ENCODE measurements at regions not wholly inside any gene's neighbourhood (a gene's known extent, or its start where the extent isn't known, plus 50 kb on each side); places are given as distances from the start of the nearest gene placed in this dataset.

- Mint-ChIP-seq H3K9me3 (no peaks in the 10 kb centered on the region), H3K4me3 (no peak overlapping the region), H3K4me1 (no peaks in the 10 kb centered on the region), H3K27ac (no peak overlapping the region), H3K36me3 (no peaks in the 10 kb centered on the region), H3K27me3 (no peaks in the 10 kb centered on the region)
- no peak for DNase-seq
- CTCF ChIA-PET, result no interaction called here
Observed at GRCh38 chr2:150383587-150383986, 103.9 kb downstream of the RND3 start.

GRCh38 chr2:150379166-150379565, 108.3 kb downstream of the RND3 start:
- Mint-ChIP-seq H3K4me1 (no peaks in the 10 kb centered on the region), H3K27ac (no peak overlapping the region), H3K36me3 (no peaks in the 10 kb centered on the region), H3K27me3 (no peaks in the 10 kb centered on the region), H3K4me3 (no peak overlapping the region), H3K9me3 (no peaks in the 10 kb centered on the region)
- CTCF ChIA-PET, result no interaction called here
- DNase-seq, result no peak

- CTCF ChIA-PET, result no interaction called here
- Mint-ChIP-seq H3K27ac (no peak overlapping the region), H3K9me3 (no peaks in the 10 kb centered on the region), H3K4me1 (no peaks in the 10 kb centered on the region), H3K4me3 (no peak overlapping the region), H3K27me3 (no peaks in the 10 kb centered on the region), H3K36me3 (no peaks in the 10 kb centered on the region)
- DNase-seq, result no peak
Observed at GRCh38 chr2:150378686-150379085, 108.8 kb downstream of the RND3 start.

GRCh38 chr2:150376553-150377335, 110.7 kb downstream of the RND3 start:
- CTCF ChIA-PET, result no interaction called here
- Mint-ChIP-seq H3K27ac (no peak overlapping the region), H3K4me3 (no peak overlapping the region), H3K4me1 (no peaks in the 10 kb centered on the region), H3K9me3 (no peaks in the 10 kb centered on the region), H3K36me3 (no peaks in the 10 kb centered on the region), H3K27me3 (no peaks in the 10 kb centered on the region)
- no peak for DNase-seq

- Mint-ChIP-seq H3K9me3 (no peaks in the 10 kb centered on the region), H3K4me3 (no peak overlapping the region), H3K27me3 (no peaks in the 10 kb centered on the region), H3K36me3 (no peaks in the 10 kb centered on the region), H3K27ac (no peak overlapping the region), H3K4me1 (no peaks in the 10 kb centered on the region)
- no peak for DNase-seq
- CTCF ChIA-PET, result no interaction called here
Observed at GRCh38 chr2:150375333-150375732, 112.1 kb downstream of the RND3 start.

- H3K36me3 Mint-ChIP-seq, result no peaks in the 10 kb centered on the region
- H3K9me3 Mint-ChIP-seq, result no peaks in the 10 kb centered on the region
- CTCF ChIA-PET, result no interaction called here
- no peak for DNase-seq
- no peak overlapping the region for H3K4me3 Mint-ChIP-seq
- H3K4me1 Mint-ChIP-seq, result no peaks in the 10 kb centered on the region
- H3K27ac Mint-ChIP-seq, result no peak overlapping the region
- no peaks in the 10 kb centered on the region for H3K27me3 Mint-ChIP-seq
Observed at GRCh38 chr2:150374492-150374891, 113.0 kb downstream of the RND3 start.

- CTCF ChIA-PET, result no interaction called here
- Mint-ChIP-seq H3K4me3 (no peak overlapping the region), H3K4me1 (no peaks in the 10 kb centered on the region), H3K9me3 (no peaks in the 10 kb centered on the region), H3K27ac (no peak overlapping the region), H3K27me3 (no peaks in the 10 kb centered on the region), H3K36me3 (no peaks in the 10 kb centered on the region)
- no peak for DNase-seq
Observed at GRCh38 chr2:150373374-150373773, 114.1 kb downstream of the RND3 start.

GRCh38 chr2:150371044-150371818, 116.2 kb downstream of the RND3 start:
- Mint-ChIP-seq H3K9me3 (no peaks in the 10 kb centered on the region), H3K36me3 (no peaks in the 10 kb centered on the region), H3K27ac (no peak overlapping the region), H3K4me1 (no peaks in the 10 kb centered on the region), H3K27me3 (no peaks in the 10 kb centered on the region), H3K4me3 (no peak overlapping the region)
- no peak for DNase-seq
- CTCF ChIA-PET, result no interaction called here

GRCh38 chr2:150370561-150370960, 116.9 kb downstream of the RND3 start:
- DNase-seq, result no peak
- CTCF ChIA-PET, result no interaction called here
- Mint-ChIP-seq H3K4me1 (no peaks in the 10 kb centered on the region), H3K27ac (no peak overlapping the region), H3K9me3 (no peaks in the 10 kb centered on the region), H3K27me3 (no peaks in the 10 kb centered on the region), H3K4me3 (no peak overlapping the region), H3K36me3 (no peaks in the 10 kb centered on the region)

- Mint-ChIP-seq H3K4me3 (no peak overlapping the region), H3K36me3 (no peaks in the 10 kb centered on the region), H3K4me1 (no peaks in the 10 kb centered on the region), H3K9me3 (no peaks in the 10 kb centered on the region), H3K27ac (no peak overlapping the region), H3K27me3 (no peaks in the 10 kb centered on the region)
- CTCF ChIA-PET, result no interaction called here
- DNase-seq, result no peak
Observed at GRCh38 chr2:150369862-150370261, 117.6 kb downstream of the RND3 start.

GRCh38 chr2:150358468-150358807, 129.0 kb downstream of the RND3 start:
- no peaks in the 10 kb centered on the region for H3K4me1 Mint-ChIP-seq
- CTCF ChIA-PET, result no interaction called here
- peaks cover 8% of the 10 kb centered on the region for H3K9me3 Mint-ChIP-seq
- no peaks in the 10 kb centered on the region for H3K27me3 Mint-ChIP-seq
- H3K4me3 Mint-ChIP-seq, result no peak overlapping the region
- no peak for DNase-seq
- no peak overlapping the region for H3K27ac Mint-ChIP-seq
- no peaks in the 10 kb centered on the region for H3K36me3 Mint-ChIP-seq

- DNase-seq, result no peak
- no peak overlapping the region for H3K27ac Mint-ChIP-seq
- H3K27me3 Mint-ChIP-seq, result no peaks in the 10 kb centered on the region
- H3K4me3 Mint-ChIP-seq, result no peak overlapping the region
- CTCF ChIA-PET, result no interaction called here
- H3K4me1 Mint-ChIP-seq, result no peaks in the 10 kb centered on the region
- H3K36me3 Mint-ChIP-seq, result no peaks in the 10 kb centered on the region
- peaks cover 8% of the 10 kb centered on the region for H3K9me3 Mint-ChIP-seq
Observed at GRCh38 chr2:150357770-150358467, 129.5 kb downstream of the RND3 start.

GRCh38 chr2:150355440-150355839, 132.0 kb downstream of the RND3 start:
- H3K9me3 Mint-ChIP-seq, result peaks cover 4% of the 10 kb centered on the region
- H3K27ac Mint-ChIP-seq, result no peak overlapping the region
- H3K4me1 Mint-ChIP-seq, result no peaks in the 10 kb centered on the region
- no peak overlapping the region for H3K4me3 Mint-ChIP-seq
- no peaks in the 10 kb centered on the region for H3K27me3 Mint-ChIP-seq
- no peaks in the 10 kb centered on the region for H3K36me3 Mint-ChIP-seq
- DNase-seq, result no peak
- CTCF ChIA-PET, result no interaction called here

GRCh38 chr2:150353376-150353775, 134.1 kb downstream of the RND3 start:
- H3K9me3 Mint-ChIP-seq, result peaks cover 3% of the 10 kb centered on the region
- DNase-seq, result no peak
- no peaks in the 10 kb centered on the region for H3K27me3 Mint-ChIP-seq
- H3K4me3 Mint-ChIP-seq, result no peak overlapping the region
- H3K4me1 Mint-ChIP-seq, result no peaks in the 10 kb centered on the region
- H3K36me3 Mint-ChIP-seq, result no peaks in the 10 kb centered on the region
- CTCF ChIA-PET, result no interaction called here
- no peak overlapping the region for H3K27ac Mint-ChIP-seq

- CTCF ChIA-PET, result no interaction called here
- Mint-ChIP-seq H3K4me1 (no peaks in the 10 kb centered on the region), H3K4me3 (no peak overlapping the region), H3K9me3 (peaks cover 3% of the 10 kb centered on the region), H3K27me3 (no peaks in the 10 kb centered on the region), H3K36me3 (no peaks in the 10 kb centered on the region), H3K27ac (no peak overlapping the region)
- DNase-seq, result no peak
Observed at GRCh38 chr2:150351922-150352321, 135.5 kb downstream of the RND3 start.

Measured in activated naive CD4-positive, alpha-beta T cell treated with anti-CD3 and anti-CD28 coated beads, Interleukin-2, amount 10 ng/mL, durations not matched to agents 7 days and 5 days (primary cell).